ENCODE measurements at regions not wholly inside any gene's neighbourhood (a gene's known extent, or its start where the extent isn't known, plus 50 kb on each side); places are given as distances from the start of the nearest gene placed in this dataset.
A peak's percentile ranks its signal among the peaks of the same experiment; 100 is the strongest.

- intact Hi-C loops (cut with DNase I; ENCODE audit: low total_unique reads) = no loop called here
- peak overlapping the region in 3 of 4 donors; percentile 12 to 71 (median 20) for H3K27ac ChIP-seq
- no peaks in the 10 kb centered on the region for H3K9me3 ChIP-seq
- H3K27me3 ChIP-seq = no peaks in the 10 kb centered on the region
- no peaks in the 10 kb centered on the region for H3K36me3 ChIP-seq
- peaks cover 0 to 19% (median 6%) of the 10 kb centered on the region in 4 donors for H3K4me1 ChIP-seq
- H3K4me3 ChIP-seq = no peak overlapping the region
- whole genome bisulfite sequencing, 2 donors (ENCODE audit: low coverage in 1 of 2) = 47 to 58% methylated on average over 7 to 9 of the region's 9 CpGs
- DNase-seq = no peak
- TF ChIP-seq POLR2AphosphoS5 (IDR thresholded peaks at IDR 0.05) (no peak), EP300 (IDR thresholded peaks at IDR 0.05; ENCODE audit: low read depth) (no peak), CTCF (IDR thresholded peaks at IDR 0.05) (no peak), POLR2A (IDR thresholded peaks at IDR 0.05) (no peak)
- in situ Hi-C loops (cut with MboI; ENCODE audit: low pct_ligation_motif_present in 1 of 4, low pct_unique_long_range_greater_than_20kb in 1 of 4, low sequenced_read_pairs in 3 of 4) = no loop called here
Observed at GRCh38 chr4:187480146-187481145, 515.1 kb upstream of the ZFP42 start.

- no peaks in the 10 kb centered on the region for H3K9me3 ChIP-seq
- H3K27me3 ChIP-seq = no peaks in the 10 kb centered on the region
- peaks cover 0 to 13% (median 2%) of the 10 kb centered on the region in 4 donors for H3K4me1 ChIP-seq
- intact Hi-C loops (cut with DNase I; ENCODE audit: low total_unique reads) (no loop called here), in situ Hi-C loops (cut with MboI; ENCODE audit: low pct_ligation_motif_present in 1 of 4, low pct_unique_long_range_greater_than_20kb in 1 of 4, low sequenced_read_pairs in 3 of 4) (no loop called here)
- H3K36me3 ChIP-seq = no peaks in the 10 kb centered on the region
- WGBS, 2 donors (ENCODE audit: low coverage in 1 of 2) = 60 to 67% methylated on average over 3 to 6 of the region's 6 CpGs
- H3K4me3 ChIP-seq = no peak overlapping the region
- no peak overlapping the region for H3K27ac ChIP-seq
- no peak for TF ChIP-seq POLR2AphosphoS5 (IDR thresholded peaks at IDR 0.05)
- no peak for TF ChIP-seq POLR2A (IDR thresholded peaks at IDR 0.05)
- DNase-seq = no peak
Observed at GRCh38 chr4:187484186-187484585, 511.4 kb upstream of the ZFP42 start.

GRCh38 chr4:187485676-187486075 lies 509.9 kb upstream of the ZFP42 start:
- TF ChIP-seq POLR2A (IDR thresholded peaks at IDR 0.05) = no peak
- TF ChIP-seq POLR2AphosphoS5 (IDR thresholded peaks at IDR 0.05) = no peak
- TF ChIP-seq EP300 (IDR thresholded peaks at IDR 0.05; ENCODE audit: low read depth) = no peak
- Histone ChIP-seq H3K36me3 (no peaks in the 10 kb centered on the region), H3K27ac (no peak overlapping the region), H3K4me3 (no peak overlapping the region), H3K4me1 (peaks cover 0 to 2% (median 0%) of the 10 kb centered on the region in 4 donors), H3K9me3 (no peaks in the 10 kb centered on the region), H3K27me3 (no peaks in the 10 kb centered on the region)
- DNase-seq = no peak
- intact Hi-C loops (cut with DNase I; ENCODE audit: low total_unique reads) = no loop called here
- WGBS, 2 donors (ENCODE audit: low coverage in 1 of 2) = 78% methylated on average over 2 of the region's 2 CpGs; no CpG with 5 or more reads in 1 of the 2 donors
- in situ Hi-C loops (cut with MboI; ENCODE audit: low pct_ligation_motif_present in 1 of 4, low pct_unique_long_range_greater_than_20kb in 1 of 4, low sequenced_read_pairs in 3 of 4) = no loop called here

GRCh38 chr4:187491286-187491685 lies 504.3 kb upstream of the ZFP42 start:
- Histone ChIP-seq H3K4me1 (no peaks in the 10 kb centered on the region), H3K27ac (no peak overlapping the region), H3K36me3 (no peaks in the 10 kb centered on the region), H3K4me3 (no peak overlapping the region), H3K9me3 (no peaks in the 10 kb centered on the region), H3K27me3 (no peaks in the 10 kb centered on the region)
- in situ Hi-C loops (cut with MboI; ENCODE audit: low pct_ligation_motif_present in 1 of 4, low pct_unique_long_range_greater_than_20kb in 1 of 4, low sequenced_read_pairs in 3 of 4) (no loop called here), intact Hi-C loops (cut with DNase I; ENCODE audit: low total_unique reads) (no loop called here)
- WGBS, 2 donors (ENCODE audit: low coverage in 1 of 2) = 78 to 85% methylated on average over 4 to 5 of the region's 5 CpGs
- DNase-seq = no peak
- TF ChIP-seq POLR2A (IDR thresholded peaks at IDR 0.05) (no peak), EP300 (IDR thresholded peaks at IDR 0.05; ENCODE audit: low read depth) (no peak), POLR2AphosphoS5 (IDR thresholded peaks at IDR 0.05) (no peak), CTCF (IDR thresholded peaks at IDR 0.05) (no peak)

GRCh38 chr4:187491959-187492358 lies 503.6 kb upstream of the ZFP42 start:
- TF ChIP-seq POLR2A (IDR thresholded peaks at IDR 0.05) = no peak
- TF ChIP-seq EP300 (IDR thresholded peaks at IDR 0.05; ENCODE audit: low read depth) = no peak
- TF ChIP-seq CTCF (IDR thresholded peaks at IDR 0.05) = no peak
- TF ChIP-seq POLR2AphosphoS5 (IDR thresholded peaks at IDR 0.05) = no peak
- Histone ChIP-seq H3K27me3 (no peaks in the 10 kb centered on the region), H3K27ac (no peak overlapping the region), H3K9me3 (no peaks in the 10 kb centered on the region), H3K4me3 (no peak overlapping the region), H3K4me1 (no peaks in the 10 kb centered on the region), H3K36me3 (no peaks in the 10 kb centered on the region)
- 76 to 81% methylated on average over 2 of the region's 2 CpGs for WGBS, 2 donors (ENCODE audit: low coverage in 1 of 2)
- no peak for DNase-seq
- in situ Hi-C loops (cut with MboI; ENCODE audit: low pct_ligation_motif_present in 1 of 4, low pct_unique_long_range_greater_than_20kb in 1 of 4, low sequenced_read_pairs in 3 of 4) (no loop called here), intact Hi-C loops (cut with DNase I; ENCODE audit: low total_unique reads) (no loop called here)

Data from transverse colon (tissue), 4 donors.